HEK293 (cell line): ENCODE measurements at regions not wholly inside any gene's neighbourhood (a gene's known extent, or its start where the extent isn't known, plus 50 kb on each side); places are given as distances from the start of the nearest gene placed in this dataset.

ENCODE experiments used
- BCL6B ChIP-seq: fragments of 450-650 bp; formaldehyde crosslinking; IDR thresholded peaks from 2 replicates; pipeline ENCODE4 v1.5.1; 2017; ENCODE audit warnings: missing biosample characterization, missing genetic modification characterization
- GFI1B ChIP-seq: fragments of 450-650 bp; formaldehyde crosslinking; IDR thresholded peaks from 2 replicates; pipeline ENCODE4 v1.5.1; 2016; ENCODE audit warnings: missing biosample characterization, missing genetic modification characterization
- TRIM28 ChIP-seq: IDR thresholded peaks from 2 replicates; pipeline ENCODE4 v1.6.1; 2011; ENCODE audit warnings: low read length, control low read depth, borderline replicate concordance
- ZFP3 ChIP-seq: fragments of 450-650 bp; formaldehyde crosslinking; IDR thresholded peaks from 2 replicates; pipeline ENCODE4 v1.5.1; 2016; ENCODE audit warnings: low read depth, missing biosample characterization, missing genetic modification characterization
- ZNF132 ChIP-seq: fragments of 450-650 bp; formaldehyde crosslinking; IDR thresholded peaks from 2 replicates; pipeline ENCODE4 v1.5.1; 2017; ENCODE audit warnings: missing biosample characterization, missing genetic modification characterization, borderline replicate concordance
- ZNF138 ChIP-seq: fragments of 450-650 bp; formaldehyde crosslinking; IDR thresholded peaks from 2 replicates; pipeline ENCODE4 v1.5.1; 2016; ENCODE audit warnings: missing biosample characterization, missing genetic modification characterization, borderline replicate concordance
- ZNF157 ChIP-seq: fragments of 450-650 bp; formaldehyde crosslinking; IDR thresholded peaks from 2 replicates; pipeline ENCODE4 v1.5.1; 2016; ENCODE audit warnings: missing biosample characterization, missing genetic modification characterization
- ZNF324 ChIP-seq: fragments of 450-650 bp; formaldehyde crosslinking; IDR thresholded peaks from 2 replicates; pipeline ENCODE4 v1.5.1; 2016; ENCODE audit warnings: missing biosample characterization, missing genetic modification characterization
- ZNF530 ChIP-seq: fragments of 450-650 bp; formaldehyde crosslinking; IDR thresholded peaks from 2 replicates; pipeline ENCODE4 v1.5.1; 2016; ENCODE audit warnings: low read depth, missing biosample characterization, missing genetic modification characterization
- ZNF548 ChIP-seq: fragments of 450-650 bp; formaldehyde crosslinking; IDR thresholded peaks from 2 replicates; pipeline ENCODE4 v1.5.1; 2016; ENCODE audit warnings: missing biosample characterization, missing genetic modification characterization

GRCh38 chr6:88216182-88216581 lies 50.0 kb upstream of the CNR1 start (continued):
- no peak for TF ChIP-seq TRIM28
- no peak for TF ChIP-seq ZNF530 (tag by site-specific recombination)
- TF ChIP-seq ZNF324 (tag by site-specific recombination): no peak
- TF ChIP-seq ZNF157 (tag by site-specific recombination): no peak
- TF ChIP-seq ZFP3: no peak
- no peak for TF ChIP-seq ZNF548
- no peak for TF ChIP-seq ZNF138 (tag by site-specific recombination)
- TF ChIP-seq GFI1B: no peak
- no peak for TF ChIP-seq ZNF132 (tag by site-specific recombination)
- TF ChIP-seq BCL6B (tag by site-specific recombination): no peak
